ENCODE measurements at regions not wholly inside any gene's neighbourhood (a gene's known extent, or its start where the extent isn't known, plus 50 kb on each side); places are given as distances from the start of the nearest gene placed in this dataset.

DNA sequence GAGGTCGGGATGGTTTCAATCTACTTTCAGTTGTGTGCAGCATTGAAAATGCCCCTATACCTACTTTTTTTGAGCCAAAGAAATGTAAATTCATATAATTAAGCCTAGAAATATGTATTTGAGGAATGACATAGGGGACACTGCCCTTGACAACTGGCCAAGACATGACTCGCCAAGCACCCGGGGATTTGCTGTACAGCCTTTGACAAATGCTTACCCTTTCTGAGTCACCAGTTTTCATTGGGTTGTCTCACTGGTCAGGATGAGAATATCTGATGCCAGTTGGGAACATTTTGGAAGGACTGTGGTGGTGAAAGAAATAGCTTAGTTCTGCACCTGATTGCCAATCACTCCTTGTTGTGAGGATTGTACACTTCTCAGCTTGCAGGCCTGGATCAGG is 166.8 kb upstream of the HABP2 start:
- no peak overlapping the region for H3K27ac ChIP-seq (ENCODE audit: low read depth, low read length)
- ChIA-PET RAD21 (ENCODE audit: low non-redundant PET in 1 of 2, low total read pairs in 2 of 2, uncharacterized antibody in 2 of 2, unreplicated experiment in 2 of 2) (interaction anchor here (1.4 to 1.7 kb wide), 3 partner anchors 169 to 177 kb away, joined by 10 to 12 read pairs (median 10); no protein-coding TSS in a partner anchor), POLR2A (no interaction called here), CTCF (interaction anchor here (0.7 to 2.7 kb wide), 18 partner anchors 11 to 923 kb away, joined by 3 to 57 read pairs (median 4); no protein-coding TSS in a partner anchor)
- intact Hi-C loops (cut with micrococcal nuclease) = loop anchor here (5.0 to 10.0 kb wide), 7 partner anchors 136 to 941 kb away; partner anchors contain the start of genes VTI1A and ZDHHC6
- DNase-seq (ENCODE audit: low read depth, low spot score) (peak; percentile 38), ATAC-seq (peak; percentile 29; the same call in 1 of the 2 replicates)
- no peaks in the 10 kb centered on the region for H3K79me2 ChIP-seq (ENCODE audit: insufficient read depth, low read length)
- peak overlapping the region; percentile 55 for H3K4me2 ChIP-seq (ENCODE audit: low read length)
- H3K4me1 ChIP-seq (ENCODE audit: control insufficient read depth in 1 of 2, insufficient read depth in 2 of 2, low read length in 2 of 2) = peaks cover 16 to 22% of the 10 kb centered on the region in 2 experiments
- no peaks in the 10 kb centered on the region for H3K36me3 ChIP-seq (ENCODE audit: control insufficient read depth in 1 of 2, insufficient read depth in 2 of 2, low read length in 2 of 2)
- H2AFZ ChIP-seq (ENCODE audit: low read depth, low read length, poor library complexity, severe bottlenecking) = peak overlapping the region; percentile 79
- no peaks in the 10 kb centered on the region for H4K20me1 ChIP-seq (ENCODE audit: insufficient read depth)
- no peaks in the 10 kb centered on the region for H3K9me3 ChIP-seq (ENCODE audit: control insufficient read depth in 1 of 2, insufficient read depth in 1 of 2, low read depth in 1 of 2, low read length in 2 of 2)
- BruUV-seq (replicated peaks) = no TSS peak
- no peak overlapping the region for H3K4me3 ChIP-seq (replicated peaks in 1 of 2; ENCODE audit: low read depth in 1 of 2, low read length in 2 of 2)
- TF ChIP-seq, protein P1, sequence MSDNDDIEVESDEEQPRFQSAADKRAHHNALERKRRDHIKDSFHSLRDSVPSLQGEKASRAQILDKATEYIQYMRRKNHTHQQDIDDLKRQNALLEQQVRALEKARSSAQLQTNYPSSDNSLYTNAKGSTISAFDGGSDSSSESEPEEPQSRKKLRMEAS (IDR thresholded peaks at IDR 0.05) = no peak
- TF ChIP-seq JUND (IDR thresholded peaks at IDR 0.05) (peak; percentile 61), POLR2A (IDR thresholded peaks at IDR 0.05; ENCODE audit: borderline replicate concordance, extremely low read depth, insufficient read depth, insufficient read length) (no peak), FOSL1 (IDR thresholded peaks at IDR 0.05; ENCODE audit: low read depth) (peak; percentile 79), SRF (IDR thresholded peaks at IDR 0.05; ENCODE audit: low read depth) (no peak), SP1 (IDR thresholded peaks at IDR 0.05; ENCODE audit: low read depth) (peak; percentile 42), CBX3 (IDR thresholded peaks at IDR 0.05; ENCODE audit: low read depth) (peak; percentile 54; the same call in 1 of the 2 replicates), TCF7L2 (IDR thresholded peaks at IDR 0.05; ENCODE audit: borderline replicate concordance, extremely low read depth, insufficient read depth, insufficient read length) (peak; percentile 18), POLR2AphosphoS5 (IDR thresholded peaks at IDR 0.05; ENCODE audit: low read depth, low read length) (no peak)
- TF ChIP-seq, protein P2, sequence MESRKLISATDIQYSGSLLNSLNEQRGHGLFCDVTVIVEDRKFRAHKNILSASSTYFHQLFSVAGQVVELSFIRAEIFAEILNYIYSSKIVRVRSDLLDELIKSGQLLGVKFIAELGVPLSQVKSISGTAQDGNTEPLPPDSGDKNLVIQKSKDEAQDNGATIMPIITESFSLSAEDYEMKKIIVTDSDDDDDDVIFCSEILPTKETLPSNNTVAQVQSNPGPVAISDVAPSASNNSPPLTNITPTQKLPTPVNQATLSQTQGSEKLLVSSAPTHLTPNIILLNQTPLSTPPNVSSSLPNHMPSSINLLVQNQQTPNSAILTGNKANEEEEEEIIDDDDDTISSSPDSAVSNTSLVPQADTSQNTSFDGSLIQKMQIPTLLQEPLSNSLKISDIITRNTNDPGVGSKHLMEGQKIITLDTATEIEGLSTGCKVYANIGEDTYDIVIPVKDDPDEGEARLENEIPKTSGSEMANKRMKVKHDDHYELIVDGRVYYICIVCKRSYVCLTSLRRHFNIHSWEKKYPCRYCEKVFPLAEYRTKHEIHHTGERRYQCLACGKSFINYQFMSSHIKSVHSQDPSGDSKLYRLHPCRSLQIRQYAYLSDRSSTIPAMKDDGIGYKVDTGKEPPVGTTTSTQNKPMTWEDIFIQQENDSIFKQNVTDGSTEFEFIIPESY (IDR thresholded peaks at IDR 0.05; ENCODE audit: extremely low read depth, insufficient replicate concordance, low read length) = no peak
- H3K27me3 ChIP-seq (ENCODE audit: insufficient read depth, low read length) = peaks cover 3% of the 10 kb centered on the region; the same call in 1 of the 2 replicates
- no peaks in the 10 kb centered on the region for H3K9me2 ChIP-seq (ENCODE audit: insufficient read depth)
- H3K9ac ChIP-seq (ENCODE audit: low read length) = no peak overlapping the region
